Testis (tissue), 2 donors: ENCODE measurements at regions not wholly inside any gene's neighbourhood (a gene's known extent, or its start where the extent isn't known, plus 50 kb on each side); places are given as distances from the start of the nearest gene placed in this dataset.

Source experiments
- DNase-seq: peaks from one replicate; pipeline ENCODE4 v3.0.0-alpha.2; 2019
- H3K27ac ChIP-seq, 2 donors: fragments of 200-600 bp; sonication (generic); one replicate each; pipeline ENCODE4 v1.5.1; 2019
- H3K27me3 ChIP-seq: fragments of 200-600 bp; sonication (generic); one replicate; pipeline ENCODE4 v1.5.1; 2019
- H3K36me3 ChIP-seq: fragments of 200-600 bp; sonication (generic); one replicate; pipeline ENCODE4 v1.5.1; 2017; ENCODE audit warnings: low read depth; ENCODE audit errors: missing control alignments
- H3K4me1 ChIP-seq: fragments of 200-600 bp; sonication (generic); one replicate; pipeline ENCODE4 v1.5.1; 2019
- H3K4me3 ChIP-seq, 2 donors: fragments of 200-600 bp; sonication (generic); one replicate each; pipeline ENCODE4 v1.5.1; 2017 to 2019
- H3K9me3 ChIP-seq: fragments of 200-600 bp; sonication (generic); one replicate; pipeline ENCODE4 v1.5.1; 2017
- POLR2A ChIP-seq: fragments of 450-650 bp; IDR thresholded peaks from one replicate; pipeline ENCODE4 v1.6.1; 2017; ENCODE audit warnings: antibody characterized with exemption, mild to moderate bottlenecking, moderate library complexity
- WGBS, 2 donors: methylation state at CpG; one replicate each; pipeline ENCODE4 v1.1.5; 2018; 5-methylcytosine and 5-hydroxymethylcytosine counted together
- intact Hi-C: fragments of 100-400 bp; cut with DNase I; formaldehyde crosslinking; loops from one replicate; pipeline ENCODE4 v1.15.1; 2023; ENCODE audit warnings: low total_unique reads
- TF ChIP-seq, protein P1 (sequence below), 3 experiments: fragments of 450-650 bp in 2 of 3; fragments of 200-600 bp in 1 of 3; sonication (generic) in 1 of 3; IDR thresholded peaks; one replicate each; pipeline ENCODE4 v1.5.1; 2016 to 2019; ENCODE audit warnings: antibody characterized with exemption in 3 of 3, mild to moderate bottlenecking in 2 of 3, moderate library complexity in 1 of 3

DNA sequence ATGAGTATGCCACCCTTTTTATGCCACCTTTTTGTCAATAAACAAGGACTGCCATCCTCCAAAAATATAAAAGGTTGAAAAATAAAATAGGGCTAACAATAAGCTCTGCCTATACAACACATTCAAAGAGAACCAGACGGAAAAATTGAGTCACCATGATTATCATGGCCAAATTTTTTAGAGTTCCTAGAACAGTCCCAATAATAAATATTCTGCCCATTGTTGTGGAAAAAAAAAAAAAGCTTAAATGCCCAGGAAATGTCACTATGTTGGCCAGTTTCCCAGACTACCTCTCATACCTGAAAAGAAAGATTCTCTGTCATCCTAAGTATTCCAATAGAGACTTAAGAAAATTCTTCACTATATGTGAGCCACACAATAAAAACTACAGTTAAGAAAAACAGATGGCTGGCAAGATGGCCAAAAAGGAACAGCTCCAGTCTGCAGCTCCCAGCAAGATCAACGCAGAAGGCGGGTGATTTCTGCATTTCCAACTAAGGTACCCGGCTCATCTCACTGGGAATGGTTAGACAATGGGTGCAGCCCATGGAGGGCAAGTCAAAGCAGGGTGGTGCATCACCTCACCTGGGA lies 149.0 kb downstream of the TMEM161B start:
- H3K4me1 ChIP-seq = no peaks in the 10 kb centered on the region
- intact Hi-C loops = no loop called here
- TF ChIP-seq POLR2A = no peak
- TF ChIP-seq, protein P1, sequence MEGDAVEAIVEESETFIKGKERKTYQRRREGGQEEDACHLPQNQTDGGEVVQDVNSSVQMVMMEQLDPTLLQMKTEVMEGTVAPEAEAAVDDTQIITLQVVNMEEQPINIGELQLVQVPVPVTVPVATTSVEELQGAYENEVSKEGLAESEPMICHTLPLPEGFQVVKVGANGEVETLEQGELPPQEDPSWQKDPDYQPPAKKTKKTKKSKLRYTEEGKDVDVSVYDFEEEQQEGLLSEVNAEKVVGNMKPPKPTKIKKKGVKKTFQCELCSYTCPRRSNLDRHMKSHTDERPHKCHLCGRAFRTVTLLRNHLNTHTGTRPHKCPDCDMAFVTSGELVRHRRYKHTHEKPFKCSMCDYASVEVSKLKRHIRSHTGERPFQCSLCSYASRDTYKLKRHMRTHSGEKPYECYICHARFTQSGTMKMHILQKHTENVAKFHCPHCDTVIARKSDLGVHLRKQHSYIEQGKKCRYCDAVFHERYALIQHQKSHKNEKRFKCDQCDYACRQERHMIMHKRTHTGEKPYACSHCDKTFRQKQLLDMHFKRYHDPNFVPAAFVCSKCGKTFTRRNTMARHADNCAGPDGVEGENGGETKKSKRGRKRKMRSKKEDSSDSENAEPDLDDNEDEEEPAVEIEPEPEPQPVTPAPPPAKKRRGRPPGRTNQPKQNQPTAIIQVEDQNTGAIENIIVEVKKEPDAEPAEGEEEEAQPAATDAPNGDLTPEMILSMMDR (IDR thresholded peaks at IDR 0.05) = no peak
- H3K27me3 ChIP-seq = no peaks in the 10 kb centered on the region
- H3K9me3 ChIP-seq = no peaks in the 10 kb centered on the region
- no peak overlapping the region for H3K4me3 ChIP-seq
- no peaks in the 10 kb centered on the region for H3K36me3 ChIP-seq
- WGBS, 2 donors = 86 to 89% methylated on average over 4 of the region's 4 CpGs
- no peak for DNase-seq
- H3K27ac ChIP-seq = no peak overlapping the region

DNA sequence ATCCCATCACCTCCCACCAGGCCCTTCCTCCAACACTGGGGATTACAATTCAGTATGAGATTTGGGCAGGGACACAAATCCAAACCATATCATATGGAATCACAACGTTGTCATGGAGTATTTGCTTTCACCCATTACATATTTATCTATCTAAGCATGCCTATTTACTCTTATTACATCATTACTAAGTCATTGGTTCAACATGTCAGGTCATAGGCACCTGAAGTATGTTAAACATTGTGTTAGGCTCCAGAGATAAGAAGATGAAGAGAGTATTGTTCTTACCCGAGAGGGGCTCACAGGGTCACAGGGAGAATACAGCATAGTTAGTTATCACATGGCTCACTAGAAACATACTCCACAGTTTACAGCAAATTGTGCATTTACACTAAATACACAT lies 150.5 kb downstream of the TMEM161B start:
- no peaks in the 10 kb centered on the region for H3K4me1 ChIP-seq
- H3K27me3 ChIP-seq = no peaks in the 10 kb centered on the region
- 42 to 59% methylated on average over 2 of the region's 2 CpGs for WGBS, 2 donors
- no peaks in the 10 kb centered on the region for H3K9me3 ChIP-seq
- no peaks in the 10 kb centered on the region for H3K36me3 ChIP-seq
- TF ChIP-seq, protein P1 (IDR thresholded peaks at IDR 0.05) = no peak
- no peak for TF ChIP-seq POLR2A
- no peak overlapping the region for H3K27ac ChIP-seq
- intact Hi-C loops = no loop called here
- no peak overlapping the region for H3K4me3 ChIP-seq
- DNase-seq = no peak

DNA sequence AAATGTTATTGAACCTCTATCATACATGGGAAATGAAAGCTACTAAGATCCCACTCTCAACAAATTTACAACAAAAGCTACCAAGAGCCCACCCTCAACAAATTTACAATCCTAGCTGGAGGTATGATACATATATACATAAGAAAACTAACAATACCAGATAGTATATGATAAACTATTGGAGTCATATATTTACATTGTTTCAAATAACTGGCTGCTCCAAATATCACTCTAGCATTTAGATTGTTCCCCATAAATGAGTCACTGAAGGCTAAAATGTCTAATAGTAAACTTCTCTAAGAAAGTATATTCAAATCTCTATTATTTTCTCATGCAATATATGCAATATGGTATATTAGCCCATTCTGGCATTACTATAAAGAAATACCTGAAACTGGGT lies 151.1 kb downstream of the TMEM161B start:
- intact Hi-C loops = no loop called here
- H3K4me3 ChIP-seq = no peak overlapping the region
- H3K36me3 ChIP-seq = no peaks in the 10 kb centered on the region

DNA sequence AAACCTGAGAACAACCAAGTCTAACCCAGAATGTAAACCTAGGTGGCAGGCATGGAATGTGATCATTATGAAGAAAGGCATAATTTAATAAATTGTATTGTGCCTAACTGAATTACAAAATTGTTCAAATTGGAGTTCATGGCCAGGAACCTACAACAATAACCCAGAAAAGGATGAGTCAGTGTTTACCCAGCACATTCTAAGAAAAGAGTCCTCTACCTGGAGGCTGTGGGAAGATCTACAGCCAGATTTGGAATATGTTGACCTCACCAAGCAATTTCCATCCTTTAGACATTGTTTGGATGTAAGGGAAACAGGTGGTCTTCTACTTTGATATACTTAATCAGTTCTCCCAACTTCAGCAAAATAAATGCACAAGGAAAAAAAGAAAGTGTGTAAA lies 152.2 kb downstream of the TMEM161B start:
- H3K4me1 ChIP-seq = no peaks in the 10 kb centered on the region
- intact Hi-C loops = no loop called here
- no peak overlapping the region for H3K4me3 ChIP-seq
- DNase-seq = no peak
- no peak overlapping the region for H3K27ac ChIP-seq
- no peak for TF ChIP-seq POLR2A
- TF ChIP-seq, protein P1 (IDR thresholded peaks at IDR 0.05) = no peak
- no peaks in the 10 kb centered on the region for H3K9me3 ChIP-seq
- H3K36me3 ChIP-seq = no peaks in the 10 kb centered on the region
- no peaks in the 10 kb centered on the region for H3K27me3 ChIP-seq

More for the DNA sequence above, 151.1 kb downstream of the TMEM161B start:
- no peak for DNase-seq
- Histone ChIP-seq H3K27ac (no peak overlapping the region), H3K27me3 (no peaks in the 10 kb centered on the region), H3K4me1 (no peaks in the 10 kb centered on the region), H3K9me3 (no peaks in the 10 kb centered on the region)
- TF ChIP-seq POLR2A = no peak
- TF ChIP-seq, protein P1 (IDR thresholded peaks at IDR 0.05) = no peak

DNA sequence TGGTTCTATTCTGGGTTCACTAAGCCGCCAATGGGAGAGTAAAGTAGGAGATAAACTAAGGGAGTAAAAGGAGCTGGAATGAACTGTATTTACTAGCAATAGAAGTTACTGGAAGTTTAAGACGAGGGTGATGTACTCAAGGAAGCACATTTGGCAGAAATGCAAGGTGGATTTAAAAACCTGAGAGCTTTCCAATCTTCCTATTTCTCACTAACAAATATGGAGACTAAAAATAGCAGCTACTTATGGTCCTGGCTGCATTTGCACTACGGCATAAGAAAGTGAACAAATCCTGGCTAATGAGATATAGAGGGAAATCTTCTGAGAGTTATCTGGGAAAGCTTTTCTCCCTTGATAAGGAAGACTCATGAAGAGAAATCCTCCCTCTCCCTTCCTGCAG lies 153.4 kb downstream of the TMEM161B start:
- TF ChIP-seq, protein P1 (IDR thresholded peaks at IDR 0.05) = no peak
- TF ChIP-seq POLR2A = no peak

More for the DNA sequence above, 153.4 kb downstream of the TMEM161B start:
- no peaks in the 10 kb centered on the region for H3K36me3 ChIP-seq
- H3K4me3 ChIP-seq = no peak overlapping the region
- H3K27me3 ChIP-seq = no peaks in the 10 kb centered on the region
- no peaks in the 10 kb centered on the region for H3K9me3 ChIP-seq
- WGBS, 2 donors = 54 to 64% methylated on average over 3 of the region's 3 CpGs
- intact Hi-C loops = no loop called here
- no peak for DNase-seq
- H3K4me1 ChIP-seq = no peaks in the 10 kb centered on the region
- no peak overlapping the region for H3K27ac ChIP-seq
